Dendritic cell treated with granulocyte-macrophage colony-stimulating factor and Interleukin-4, amounts not matched to agents 40 ng/mL and 50 ng/mL, for 4 days (primary cell): ENCODE measurements at regions not wholly inside any gene's neighbourhood (a gene's known extent, or its start where the extent isn't known, plus 50 kb on each side); places are given as distances from the start of the nearest gene placed in this dataset.

Experiments
- H3K27ac Mint-ChIP-seq: one replicate; pipeline ENCODE4 v1.8.0; 2022; ENCODE audit warnings: mild to moderate bottlenecking, mixed read lengths
- H3K27me3 Mint-ChIP-seq: one replicate; pipeline ENCODE4 v1.8.0; 2022; ENCODE audit warnings: mild to moderate bottlenecking, mixed read lengths
- H3K36me3 Mint-ChIP-seq: one replicate; pipeline ENCODE4 v1.8.0; 2022; ENCODE audit warnings: low read depth, mixed read lengths
- H3K4me1 Mint-ChIP-seq: one replicate; pipeline ENCODE4 v1.8.0; 2022; ENCODE audit warnings: low read depth, mixed read lengths
- H3K4me3 Mint-ChIP-seq: one replicate; pipeline ENCODE4 v1.8.0; 2022; ENCODE audit warnings: mild to moderate bottlenecking, moderate library complexity, mixed read lengths
- H3K9me3 Mint-ChIP-seq: one replicate; pipeline ENCODE4 v1.8.0; 2022; ENCODE audit warnings: mixed read lengths
- intact Hi-C: fragments of 100-400 bp; cut with micrococcal nuclease; formaldehyde crosslinking; loops from one replicate; pipeline ENCODE4 v1.15.0; 2022

DNA sequence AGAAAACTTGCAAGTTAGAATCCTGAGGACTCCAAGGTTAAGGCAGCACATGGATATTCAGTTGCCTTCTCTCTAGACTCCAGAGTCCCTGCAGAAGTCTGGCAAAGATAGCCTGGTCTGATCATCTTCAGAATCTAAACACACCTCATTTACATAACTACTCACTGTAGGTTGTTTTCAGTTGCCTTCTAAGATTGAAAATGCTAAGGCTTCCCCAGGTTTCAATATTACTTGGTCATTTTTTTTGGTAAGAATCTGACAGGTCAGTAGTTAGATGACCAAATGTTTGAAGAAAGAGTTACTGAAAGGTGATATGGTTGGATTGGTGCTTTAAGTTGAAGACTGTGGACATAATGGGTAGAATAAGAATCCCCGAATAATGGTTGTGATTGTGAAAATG is 205.4 kb upstream of the KCNJ16 start:
- Mint-ChIP-seq H3K4me1 (peaks cover 13% of the 10 kb centered on the region), H3K27ac (no peak overlapping the region), H3K36me3 (no peaks in the 10 kb centered on the region), H3K4me3 (no peak overlapping the region), H3K27me3 (no peaks in the 10 kb centered on the region), H3K9me3 (no peaks in the 10 kb centered on the region)
- intact Hi-C loops = no loop called here

DNA sequence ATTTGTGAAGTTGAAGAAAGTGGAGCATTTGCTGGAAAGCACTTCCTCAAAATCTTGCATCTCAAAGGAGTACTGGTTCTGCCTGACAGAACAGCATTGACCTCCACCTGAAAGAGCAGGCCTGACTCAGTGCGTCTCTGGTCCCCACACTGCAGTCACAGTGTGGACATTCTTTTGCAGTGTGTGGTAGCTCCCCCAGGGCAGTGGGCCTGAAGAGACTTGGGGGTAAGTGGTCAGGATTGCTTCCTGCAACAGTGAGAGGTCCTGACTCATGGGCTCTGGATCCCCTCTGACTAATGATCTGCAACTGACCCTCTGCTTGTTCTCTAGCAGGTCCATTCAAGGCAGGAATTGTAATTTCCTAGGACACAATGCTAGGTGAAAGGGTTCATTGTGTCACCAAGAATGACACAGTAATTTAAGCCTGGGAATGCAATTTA is 204.9 kb upstream of the KCNJ16 start:
- intact Hi-C loops = no loop called here
- Mint-ChIP-seq H3K27ac (no peak overlapping the region), H3K4me1 (peaks cover 15% of the 10 kb centered on the region), H3K27me3 (no peaks in the 10 kb centered on the region), H3K36me3 (no peaks in the 10 kb centered on the region), H3K4me3 (no peak overlapping the region), H3K9me3 (no peaks in the 10 kb centered on the region)

DNA sequence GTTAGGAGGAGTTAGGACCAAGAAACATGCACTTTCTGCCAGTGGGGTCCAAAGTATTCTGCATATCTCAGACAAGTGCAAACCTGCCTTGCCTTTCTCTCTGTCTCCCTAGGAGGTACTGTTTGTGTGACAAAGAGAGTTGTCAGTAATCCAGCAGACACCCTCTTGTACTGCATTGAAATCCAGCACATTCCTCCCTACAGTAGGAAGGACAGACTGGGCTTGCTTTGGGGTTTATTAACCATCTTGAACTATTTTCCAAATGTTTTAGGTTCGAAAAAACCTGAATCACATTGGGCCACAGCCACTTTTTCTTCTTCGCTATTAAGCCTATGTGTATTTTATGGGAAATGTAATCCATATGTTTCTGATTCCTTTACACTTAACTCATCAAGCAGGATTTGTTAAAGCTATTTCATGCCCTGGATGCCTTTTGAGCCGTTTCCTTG is 204.2 kb upstream of the KCNJ16 start:
- intact Hi-C loops = no loop called here
- Mint-ChIP-seq H3K36me3 (no peaks in the 10 kb centered on the region), H3K9me3 (no peaks in the 10 kb centered on the region), H3K27me3 (no peaks in the 10 kb centered on the region), H3K4me3 (no peak overlapping the region), H3K4me1 (peaks cover 15% of the 10 kb centered on the region), H3K27ac (no peak overlapping the region)

DNA sequence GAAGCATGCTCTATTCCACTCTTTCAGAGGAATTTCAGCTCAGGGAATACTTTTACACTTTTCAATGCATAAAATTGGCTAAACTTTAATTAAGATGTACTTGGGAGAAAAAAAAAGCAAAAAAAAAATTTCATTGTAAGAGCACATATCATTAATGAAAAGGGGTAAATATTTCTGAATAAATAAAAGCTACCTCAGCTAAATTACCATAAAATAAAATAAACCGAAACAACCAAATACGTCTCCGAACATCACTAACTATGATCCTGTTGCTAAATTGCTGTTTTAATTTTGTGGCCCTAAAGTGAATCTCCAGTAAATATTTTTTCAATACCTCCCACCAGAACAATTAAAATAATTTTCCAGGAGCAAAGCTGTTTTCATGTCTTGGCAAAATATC is 203.7 kb upstream of the KCNJ16 start:
- H3K36me3 Mint-ChIP-seq = no peaks in the 10 kb centered on the region
- no peaks in the 10 kb centered on the region for H3K27me3 Mint-ChIP-seq
- intact Hi-C loops = no loop called here
- no peak overlapping the region for H3K4me3 Mint-ChIP-seq
- no peak overlapping the region for H3K27ac Mint-ChIP-seq
- H3K4me1 Mint-ChIP-seq = peaks cover 15% of the 10 kb centered on the region
- H3K9me3 Mint-ChIP-seq = no peaks in the 10 kb centered on the region

DNA sequence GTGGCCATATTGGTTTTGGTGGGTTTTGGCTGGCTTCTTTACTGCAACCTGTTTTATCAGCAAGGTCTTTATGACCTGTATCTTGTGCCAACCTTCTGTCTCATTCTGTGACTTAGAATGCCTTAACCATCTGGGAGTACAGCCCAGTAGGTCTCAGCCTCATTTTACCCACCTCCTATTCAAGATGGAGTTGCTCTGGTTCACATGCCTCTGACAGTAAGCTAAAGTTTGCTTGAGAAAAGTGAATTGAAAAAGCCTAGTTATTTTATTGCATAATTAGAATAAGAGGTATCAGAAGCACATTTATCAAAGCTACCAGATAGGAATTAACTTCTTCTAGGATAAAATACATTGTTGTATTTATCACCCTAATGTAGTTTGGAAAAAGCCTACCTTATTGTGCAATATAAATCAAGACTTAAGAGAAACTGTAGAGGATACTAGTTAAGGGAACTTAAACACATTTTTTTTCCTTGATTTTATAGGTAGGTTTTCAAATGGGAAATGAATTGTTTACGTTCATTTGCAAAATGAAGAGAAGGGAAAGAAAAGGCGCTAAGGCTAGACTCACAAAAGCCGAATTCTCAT is 202.3 kb upstream of the KCNJ16 start:
- no peaks in the 10 kb centered on the region for H3K9me3 Mint-ChIP-seq
- no peak overlapping the region for H3K27ac Mint-ChIP-seq
- no peaks in the 10 kb centered on the region for H3K36me3 Mint-ChIP-seq
- H3K4me1 Mint-ChIP-seq = peaks cover 15% of the 10 kb centered on the region
- intact Hi-C loops = no loop called here
- no peaks in the 10 kb centered on the region for H3K27me3 Mint-ChIP-seq
- H3K4me3 Mint-ChIP-seq = no peak overlapping the region

DNA sequence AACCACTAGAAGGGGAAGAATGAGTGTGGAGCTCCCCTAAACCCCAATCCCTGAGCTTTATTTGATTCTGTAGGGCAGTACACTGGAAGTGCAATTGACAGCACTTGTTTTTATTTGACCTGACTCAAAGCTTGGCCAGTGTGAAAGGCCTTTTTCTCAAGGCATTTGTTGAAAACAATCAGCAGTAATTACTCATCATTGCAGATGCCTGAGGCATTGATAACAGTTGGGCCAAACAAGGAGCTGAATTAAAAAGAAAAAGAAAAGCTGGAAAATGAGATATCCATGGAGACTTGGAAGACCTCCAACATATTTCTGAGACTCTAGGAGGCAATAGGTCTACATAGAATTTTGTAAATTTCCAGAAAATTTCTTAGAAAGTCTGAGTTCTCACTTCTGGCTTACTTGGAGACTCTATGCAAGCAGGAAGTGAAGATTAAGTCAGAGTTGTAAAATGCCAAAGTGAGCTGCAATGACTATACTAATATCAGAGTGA is 200.8 kb upstream of the KCNJ16 start:
- Mint-ChIP-seq H3K27me3 (no peaks in the 10 kb centered on the region), H3K9me3 (no peaks in the 10 kb centered on the region), H3K36me3 (no peaks in the 10 kb centered on the region), H3K4me1 (peaks cover 21% of the 10 kb centered on the region), H3K4me3 (no peak overlapping the region), H3K27ac (peak overlapping the region; percentile 47)
- intact Hi-C loops = no loop called here

DNA sequence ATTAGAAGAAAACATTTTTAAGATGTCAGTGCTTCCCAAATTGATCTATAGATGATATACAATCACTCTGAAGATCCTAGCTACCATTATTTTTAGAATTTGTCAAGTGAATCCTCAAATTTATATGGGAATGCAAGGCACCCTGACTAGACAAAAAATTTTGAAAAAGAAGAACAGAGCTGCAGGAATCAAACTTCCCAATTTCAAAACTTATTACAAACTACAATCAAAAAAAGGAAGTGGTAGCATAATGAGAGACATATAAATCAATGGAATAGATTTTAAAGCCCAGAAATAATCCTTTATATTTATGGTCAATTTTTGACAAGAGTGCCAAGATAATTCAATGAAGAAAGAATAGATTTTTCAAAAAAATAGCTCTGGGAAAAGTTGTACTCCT is 198.3 kb upstream of the KCNJ16 start:
- H3K27ac Mint-ChIP-seq = no peak overlapping the region
- intact Hi-C loops = no loop called here

DNA sequence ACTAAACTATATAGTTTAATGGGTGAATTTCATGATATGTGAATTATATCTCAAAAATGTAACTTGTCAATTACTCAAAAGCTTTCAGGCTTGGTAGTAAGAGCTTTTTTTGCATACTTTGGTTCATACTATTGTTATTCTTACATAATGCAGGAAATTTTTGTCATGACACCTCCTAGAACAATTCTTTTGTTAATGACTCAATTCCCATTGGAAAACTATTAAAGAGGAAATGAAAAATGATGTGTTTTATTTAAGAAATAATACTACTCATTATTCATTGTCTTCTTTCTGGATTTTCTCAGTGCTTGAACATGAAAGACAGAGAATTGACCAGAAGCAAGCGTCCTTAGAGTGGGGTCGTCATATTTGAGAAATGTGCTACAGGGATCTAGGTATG is 196.4 kb upstream of the KCNJ16 start:
- H3K4me3 Mint-ChIP-seq = no peak overlapping the region
- H3K27ac Mint-ChIP-seq = no peak overlapping the region
- H3K27me3 Mint-ChIP-seq = no peaks in the 10 kb centered on the region
- H3K36me3 Mint-ChIP-seq = no peaks in the 10 kb centered on the region
- H3K9me3 Mint-ChIP-seq = no peaks in the 10 kb centered on the region
- intact Hi-C loops = no loop called here
- peaks cover 15% of the 10 kb centered on the region for H3K4me1 Mint-ChIP-seq

More for the DNA sequence above, 198.3 kb upstream of the KCNJ16 start:
- Mint-ChIP-seq H3K4me3 (no peak overlapping the region), H3K27me3 (no peaks in the 10 kb centered on the region), H3K36me3 (no peaks in the 10 kb centered on the region), H3K4me1 (peaks cover 15% of the 10 kb centered on the region), H3K9me3 (no peaks in the 10 kb centered on the region)

DNA sequence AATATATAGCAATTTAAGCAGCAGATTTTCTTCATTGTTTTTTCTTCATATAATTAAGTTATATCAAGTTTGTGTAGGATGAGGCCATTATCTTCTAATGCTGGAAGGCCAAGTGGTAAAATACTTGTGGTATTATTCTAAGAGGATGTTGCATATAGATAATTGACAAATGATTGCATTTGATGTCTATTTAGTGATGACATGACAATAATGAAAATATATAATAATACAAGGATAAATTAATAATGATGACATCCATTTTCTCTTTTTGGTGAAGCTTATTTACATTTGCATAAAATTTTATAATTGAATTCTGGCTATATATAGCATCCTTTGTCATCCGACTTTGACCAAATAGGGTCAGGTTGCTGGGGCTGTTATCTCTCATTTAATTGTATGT is 195.4 kb upstream of the KCNJ16 start:
- H3K4me1 Mint-ChIP-seq = peaks cover 13% of the 10 kb centered on the region
- no peaks in the 10 kb centered on the region for H3K27me3 Mint-ChIP-seq
- H3K27ac Mint-ChIP-seq = no peak overlapping the region
- H3K36me3 Mint-ChIP-seq = no peaks in the 10 kb centered on the region
- no peaks in the 10 kb centered on the region for H3K9me3 Mint-ChIP-seq
- H3K4me3 Mint-ChIP-seq = no peak overlapping the region
- intact Hi-C loops = no loop called here

DNA sequence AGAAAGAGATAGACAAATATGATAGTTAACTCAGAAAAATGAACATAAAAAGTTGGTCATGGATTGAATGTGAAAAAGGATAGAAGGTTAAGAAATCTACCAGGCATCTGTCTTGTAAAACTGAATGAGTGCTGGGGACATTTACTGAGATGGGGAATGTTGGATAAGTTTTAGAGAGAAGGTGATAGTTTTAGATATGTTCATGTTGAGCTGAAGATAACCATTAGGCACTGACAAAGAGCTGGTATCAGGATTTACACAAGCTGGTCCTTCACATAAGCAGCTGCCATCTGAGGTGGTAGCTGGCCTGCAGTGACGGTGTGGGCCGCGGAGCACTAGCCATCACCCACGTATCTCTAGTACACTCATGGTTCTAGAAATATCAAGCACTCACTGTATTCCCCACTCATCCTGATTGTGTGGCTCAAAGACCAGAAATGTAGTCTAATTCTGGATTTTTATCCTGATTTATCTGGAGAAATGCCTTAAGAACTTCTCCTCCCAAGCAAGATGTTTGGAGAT is 194.4 kb upstream of the KCNJ16 start:
- Mint-ChIP-seq H3K4me1 (peaks cover 12% of the 10 kb centered on the region), H3K27ac (no peak overlapping the region), H3K27me3 (no peaks in the 10 kb centered on the region), H3K9me3 (no peaks in the 10 kb centered on the region), H3K4me3 (no peak overlapping the region), H3K36me3 (no peaks in the 10 kb centered on the region)
- intact Hi-C loops = no loop called here

DNA sequence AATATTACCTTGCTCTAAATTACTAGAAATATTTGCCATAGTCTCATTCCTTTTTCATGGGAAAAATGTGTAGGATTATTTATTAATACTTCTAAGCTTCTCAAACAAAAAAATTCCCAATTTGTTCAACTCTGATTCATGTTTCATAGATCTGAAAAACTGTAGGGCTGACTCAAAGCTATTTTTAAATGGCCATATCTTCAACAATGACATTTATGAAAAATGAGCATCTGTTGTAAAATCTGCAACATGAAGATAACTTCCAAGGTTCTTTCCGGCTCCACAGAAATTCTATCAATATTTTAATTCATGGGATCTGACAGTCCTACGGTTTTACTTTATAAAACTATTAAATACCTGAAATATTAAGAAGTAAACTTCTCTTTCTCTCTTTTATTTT is 192.7 kb upstream of the KCNJ16 start:
- intact Hi-C loops = no loop called here
- no peak overlapping the region for H3K4me3 Mint-ChIP-seq
- peaks cover 12% of the 10 kb centered on the region for H3K4me1 Mint-ChIP-seq
- H3K27ac Mint-ChIP-seq = no peak overlapping the region
- no peaks in the 10 kb centered on the region for H3K36me3 Mint-ChIP-seq
- no peaks in the 10 kb centered on the region for H3K9me3 Mint-ChIP-seq
- H3K27me3 Mint-ChIP-seq = no peaks in the 10 kb centered on the region

DNA sequence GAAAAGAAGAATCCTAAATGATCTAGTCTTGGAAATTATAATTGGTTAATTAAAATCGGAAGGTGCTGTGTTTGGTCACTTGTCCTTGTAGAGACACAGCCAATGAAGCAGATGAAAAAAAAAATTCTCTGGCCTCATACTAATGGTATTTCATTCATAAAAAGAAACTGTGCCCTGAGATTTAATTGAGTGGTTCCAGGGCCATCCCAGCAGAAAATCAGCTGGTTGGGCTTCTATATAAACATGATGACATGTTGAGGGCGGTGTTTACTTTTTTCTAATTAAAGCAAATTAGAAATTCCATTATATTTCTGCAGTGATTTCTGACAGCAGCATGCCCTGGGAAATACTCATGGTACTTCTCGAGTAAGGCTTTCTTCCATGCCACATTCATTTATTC is 191.9 kb upstream of the KCNJ16 start:
- intact Hi-C loops = no loop called here

DNA sequence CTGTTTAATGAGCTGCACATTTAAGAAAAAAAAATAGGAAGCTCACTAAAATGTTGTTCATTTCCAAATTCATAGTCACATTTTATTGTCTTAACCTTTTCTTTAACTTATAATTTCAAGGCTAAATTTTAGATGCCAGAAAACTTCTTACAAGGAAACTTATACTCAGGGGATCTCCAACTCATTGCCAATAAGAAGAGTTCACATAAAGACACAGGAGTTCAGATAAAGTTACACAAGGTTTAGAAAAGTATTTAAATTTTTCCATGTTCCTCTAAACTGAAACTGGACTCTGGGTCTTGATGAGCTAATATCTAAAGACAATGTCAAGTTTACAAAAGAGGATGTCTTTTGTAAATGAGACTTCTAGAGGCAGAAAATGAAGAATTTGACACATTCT is 190.7 kb upstream of the KCNJ16 start:
- intact Hi-C loops = no loop called here
- Mint-ChIP-seq H3K36me3 (no peaks in the 10 kb centered on the region), H3K27me3 (no peaks in the 10 kb centered on the region), H3K4me1 (peaks cover 7% of the 10 kb centered on the region), H3K4me3 (no peak overlapping the region), H3K27ac (no peak overlapping the region), H3K9me3 (no peaks in the 10 kb centered on the region)

More for the DNA sequence above, 191.9 kb upstream of the KCNJ16 start:
- H3K9me3 Mint-ChIP-seq = no peaks in the 10 kb centered on the region
- H3K27ac Mint-ChIP-seq = no peak overlapping the region
- H3K27me3 Mint-ChIP-seq = no peaks in the 10 kb centered on the region
- no peaks in the 10 kb centered on the region for H3K36me3 Mint-ChIP-seq
- H3K4me1 Mint-ChIP-seq = peaks cover 11% of the 10 kb centered on the region
- H3K4me3 Mint-ChIP-seq = no peak overlapping the region

DNA sequence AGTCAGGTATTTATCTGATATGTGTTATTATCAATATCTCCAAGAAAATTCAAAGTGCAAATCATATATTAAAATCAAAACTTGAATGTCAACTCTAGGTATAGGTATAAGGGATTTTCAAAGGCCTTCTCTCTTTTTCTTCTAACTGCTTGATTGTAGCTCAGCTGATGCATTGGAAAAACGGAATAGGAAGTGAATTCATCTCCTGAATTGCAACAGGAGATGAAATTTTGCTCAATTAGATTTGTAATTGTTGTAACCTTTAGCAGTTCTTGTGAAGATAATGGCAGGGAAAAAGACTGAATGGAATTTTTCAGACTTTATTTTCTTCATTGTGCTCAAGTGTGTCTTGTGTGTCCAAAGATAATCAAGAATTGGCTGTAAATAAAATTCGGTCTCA is 190.2 kb upstream of the KCNJ16 start:
- H3K27ac Mint-ChIP-seq = no peak overlapping the region
- no peaks in the 10 kb centered on the region for H3K27me3 Mint-ChIP-seq
- peaks cover 7% of the 10 kb centered on the region for H3K4me1 Mint-ChIP-seq
- no peak overlapping the region for H3K4me3 Mint-ChIP-seq
- H3K9me3 Mint-ChIP-seq = no peaks in the 10 kb centered on the region
- intact Hi-C loops = no loop called here
- no peaks in the 10 kb centered on the region for H3K36me3 Mint-ChIP-seq

DNA sequence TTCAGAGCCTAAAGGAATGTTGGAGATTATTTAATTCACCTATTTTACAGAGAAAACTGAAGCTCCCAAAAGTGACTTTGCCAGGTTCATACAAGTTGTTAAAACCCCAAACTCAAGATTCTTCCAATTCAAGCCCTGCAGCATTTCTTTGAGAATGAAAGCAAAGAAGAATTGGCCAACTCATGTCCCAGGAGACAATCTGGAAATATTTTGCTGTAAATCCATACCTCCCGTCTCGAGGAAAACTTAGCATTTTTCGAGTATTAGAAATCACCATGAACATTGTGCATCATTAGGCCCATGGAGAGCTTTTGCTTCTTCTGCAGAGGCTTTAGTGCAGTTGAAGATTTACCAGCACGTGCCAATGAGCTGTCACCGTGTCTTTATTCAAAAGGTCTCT is 176.4 kb upstream of the KCNJ16 start:
- peaks cover 11% of the 10 kb centered on the region for H3K4me1 Mint-ChIP-seq
- intact Hi-C loops = no loop called here
- H3K27ac Mint-ChIP-seq = no peak overlapping the region
- no peaks in the 10 kb centered on the region for H3K27me3 Mint-ChIP-seq
- H3K9me3 Mint-ChIP-seq = no peaks in the 10 kb centered on the region
- H3K4me3 Mint-ChIP-seq = no peak overlapping the region
- H3K36me3 Mint-ChIP-seq = no peaks in the 10 kb centered on the region
